ENCODE measurements at regions not wholly inside any gene's neighbourhood (a gene's known extent, or its start where the extent isn't known, plus 50 kb on each side); places are given as distances from the start of the nearest gene placed in this dataset.

DNA sequence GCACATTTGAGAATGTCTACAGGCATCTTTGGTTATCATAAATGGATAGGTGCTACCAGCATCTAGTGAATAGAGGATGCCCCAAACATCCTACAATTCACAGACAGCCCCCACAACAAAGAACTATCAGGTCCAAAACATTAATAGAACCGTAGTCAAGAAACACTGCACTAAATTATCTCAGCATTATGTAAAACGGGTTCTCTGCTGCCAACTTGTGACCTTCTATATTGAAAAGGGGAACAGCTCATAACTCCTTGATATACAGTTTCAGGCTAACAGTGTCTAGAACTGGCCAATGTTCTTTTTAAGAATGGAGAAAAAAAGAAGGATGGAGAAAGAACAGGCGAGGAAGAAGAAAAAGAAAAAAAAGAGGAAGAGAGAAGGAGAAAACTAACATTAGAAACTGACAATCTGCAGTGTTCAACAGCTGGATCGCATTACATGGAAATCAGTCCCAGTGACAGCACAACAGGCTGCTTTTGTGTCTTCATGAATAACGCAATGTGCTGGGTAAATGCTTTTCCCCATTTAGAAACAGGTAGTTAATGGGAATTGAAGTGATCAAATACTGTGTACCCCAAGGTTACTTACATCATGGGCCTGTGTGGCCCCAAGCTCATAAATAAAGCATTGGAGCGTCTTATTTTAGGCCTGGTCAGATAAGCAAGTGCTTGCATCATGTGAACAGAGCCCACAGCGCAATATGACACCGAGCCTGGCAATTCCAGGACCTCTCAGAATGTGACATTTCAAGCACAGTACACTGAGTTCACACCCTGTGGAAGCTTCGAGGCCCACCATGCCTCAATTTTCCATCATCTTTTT, 339.5 kb downstream of the DHX15 start:
- Histone ChIP-seq H3K27me3 (ENCODE audit: control insufficient read depth in 2 of 2, insufficient read depth in 2 of 2, low read length in 2 of 2) (no peaks in the 10 kb centered on the region), H3K9me3 (replicated peaks in 1 of 2; ENCODE audit: control insufficient read depth in 1 of 2, insufficient read depth in 1 of 2, low read length in 2 of 2) (no peaks in the 10 kb centered on the region), H3K4me1 (ENCODE audit: control insufficient read depth in 1 of 2, insufficient read depth in 2 of 2, low read length in 2 of 2) (no peaks in the 10 kb centered on the region), H3K9ac (ENCODE audit: insufficient read depth, low read length, poor library complexity, severe bottlenecking) (no peak overlapping the region), H3K4me2 (replicated peaks; ENCODE audit: extremely low read depth, low read length, poor library complexity, severe bottlenecking) (no peak overlapping the region), H3K27ac (ENCODE audit: low read depth in 1 of 2, low read length in 2 of 2) (no peak overlapping the region), H3K4me3 (replicated peaks in 1 of 3; ENCODE audit: low read depth in 2 of 3, low read length in 3 of 3) (no peak overlapping the region), H4K20me1 (ENCODE audit: insufficient read depth, low read length) (no peaks in the 10 kb centered on the region), H3K36me3 (replicated peaks in 1 of 2; ENCODE audit: control insufficient read depth in 1 of 2, insufficient read depth in 2 of 2, low read length in 2 of 2) (no peaks in the 10 kb centered on the region), H2AFZ (ENCODE audit: insufficient read depth, low read depth, low read length, poor library complexity, severe bottlenecking) (no peak overlapping the region), H3K79me2 (ENCODE audit: insufficient read depth, low read length) (no peaks in the 10 kb centered on the region)
- peaks cover 0 to 3% (median 0%) of the 10 kb centered on the region in 3 donors for H3K27me3 Mint-ChIP-seq (ENCODE audit: low read depth in 3 of 3)
- DNase-seq = no peak
- H3K36me3 Mint-ChIP-seq = no peaks in the 10 kb centered on the region
- no peaks in the 10 kb centered on the region for H3K9me3 Mint-ChIP-seq
- TF ChIP-seq, protein P1, sequence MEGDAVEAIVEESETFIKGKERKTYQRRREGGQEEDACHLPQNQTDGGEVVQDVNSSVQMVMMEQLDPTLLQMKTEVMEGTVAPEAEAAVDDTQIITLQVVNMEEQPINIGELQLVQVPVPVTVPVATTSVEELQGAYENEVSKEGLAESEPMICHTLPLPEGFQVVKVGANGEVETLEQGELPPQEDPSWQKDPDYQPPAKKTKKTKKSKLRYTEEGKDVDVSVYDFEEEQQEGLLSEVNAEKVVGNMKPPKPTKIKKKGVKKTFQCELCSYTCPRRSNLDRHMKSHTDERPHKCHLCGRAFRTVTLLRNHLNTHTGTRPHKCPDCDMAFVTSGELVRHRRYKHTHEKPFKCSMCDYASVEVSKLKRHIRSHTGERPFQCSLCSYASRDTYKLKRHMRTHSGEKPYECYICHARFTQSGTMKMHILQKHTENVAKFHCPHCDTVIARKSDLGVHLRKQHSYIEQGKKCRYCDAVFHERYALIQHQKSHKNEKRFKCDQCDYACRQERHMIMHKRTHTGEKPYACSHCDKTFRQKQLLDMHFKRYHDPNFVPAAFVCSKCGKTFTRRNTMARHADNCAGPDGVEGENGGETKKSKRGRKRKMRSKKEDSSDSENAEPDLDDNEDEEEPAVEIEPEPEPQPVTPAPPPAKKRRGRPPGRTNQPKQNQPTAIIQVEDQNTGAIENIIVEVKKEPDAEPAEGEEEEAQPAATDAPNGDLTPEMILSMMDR (IDR thresholded peaks at IDR 0.05) = no peak
- intact Hi-C loops (cut with micrococcal nuclease) = no loop called here
- 86% methylated on average over 5 of the region's 9 CpGs for WGBS (ENCODE audit: insufficient coverage)
- no peaks in the 10 kb centered on the region for H3K4me1 Mint-ChIP-seq
- H3K4me3 Mint-ChIP-seq = no peak overlapping the region
- peak overlapping the region in 1 of 7 donors; percentile 58 for H3K27ac Mint-ChIP-seq

DNA sequence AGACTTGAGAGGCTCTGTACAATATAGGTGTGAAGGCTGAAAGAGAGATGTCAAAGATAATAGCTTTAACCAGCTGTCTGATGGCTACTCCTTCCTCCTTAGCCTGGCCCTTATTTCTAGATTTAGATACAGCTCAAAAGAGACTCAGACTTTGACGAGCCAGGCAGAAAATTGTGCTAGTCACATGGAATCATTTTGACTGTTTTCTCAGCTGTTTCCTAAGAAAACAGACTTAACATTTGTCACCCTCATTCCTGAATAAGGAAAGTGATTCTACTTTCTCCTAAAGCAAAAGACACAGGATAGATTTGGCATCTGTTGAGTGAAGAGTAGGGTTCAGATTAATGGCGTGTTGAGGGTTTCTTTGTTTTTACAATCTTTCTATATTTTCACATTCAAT, 340.7 kb downstream of the DHX15 start:
- Mint-ChIP-seq H3K9me3 (no peaks in the 10 kb centered on the region), H3K27me3 (ENCODE audit: low read depth in 3 of 3) (peaks cover 0 to 4% (median 0%) of the 10 kb centered on the region in 3 donors), H3K4me1 (no peaks in the 10 kb centered on the region), H3K36me3 (no peaks in the 10 kb centered on the region), H3K27ac (no peak overlapping the region), H3K4me3 (no peak overlapping the region)
- Histone ChIP-seq H3K9me3 (replicated peaks in 1 of 2; ENCODE audit: control insufficient read depth in 1 of 2, insufficient read depth in 1 of 2, low read length in 2 of 2) (no peaks in the 10 kb centered on the region), H3K9ac (ENCODE audit: insufficient read depth, low read length, poor library complexity, severe bottlenecking) (no peak overlapping the region), H3K79me2 (ENCODE audit: insufficient read depth, low read length) (no peaks in the 10 kb centered on the region), H3K4me2 (replicated peaks; ENCODE audit: extremely low read depth, low read length, poor library complexity, severe bottlenecking) (no peak overlapping the region), H3K27me3 (ENCODE audit: control insufficient read depth in 2 of 2, insufficient read depth in 2 of 2, low read length in 2 of 2) (no peaks in the 10 kb centered on the region), H3K36me3 (replicated peaks in 1 of 2; ENCODE audit: control insufficient read depth in 1 of 2, insufficient read depth in 2 of 2, low read length in 2 of 2) (no peaks in the 10 kb centered on the region), H3K4me1 (ENCODE audit: control insufficient read depth in 1 of 2, insufficient read depth in 2 of 2, low read length in 2 of 2) (no peaks in the 10 kb centered on the region), H3K27ac (ENCODE audit: low read depth in 1 of 2, low read length in 2 of 2) (no peak overlapping the region), H4K20me1 (ENCODE audit: insufficient read depth, low read length) (no peaks in the 10 kb centered on the region), H3K4me3 (replicated peaks in 1 of 3; ENCODE audit: low read depth in 2 of 3, low read length in 3 of 3) (no peak overlapping the region), H2AFZ (ENCODE audit: insufficient read depth, low read depth, low read length, poor library complexity, severe bottlenecking) (no peak overlapping the region)
- intact Hi-C loops (cut with micrococcal nuclease) = no loop called here
- DNase-seq = no peak
- TF ChIP-seq, protein P1 (IDR thresholded peaks at IDR 0.05) = no peak
- no CpG with 5 or more reads among the region's 2 CpGs for WGBS (ENCODE audit: insufficient coverage)

All from CD14-positive monocyte (primary cell).